ENCODE measurements at regions not wholly inside any gene's neighbourhood (a gene's known extent, or its start where the extent isn't known, plus 50 kb on each side); places are given as distances from the start of the nearest gene placed in this dataset.
"Not testable (repeated sequence)": the region's sequence is repeated elsewhere in the genome, so short reads cannot be mapped to it uniquely, and the experiment has no call there.

DNA sequence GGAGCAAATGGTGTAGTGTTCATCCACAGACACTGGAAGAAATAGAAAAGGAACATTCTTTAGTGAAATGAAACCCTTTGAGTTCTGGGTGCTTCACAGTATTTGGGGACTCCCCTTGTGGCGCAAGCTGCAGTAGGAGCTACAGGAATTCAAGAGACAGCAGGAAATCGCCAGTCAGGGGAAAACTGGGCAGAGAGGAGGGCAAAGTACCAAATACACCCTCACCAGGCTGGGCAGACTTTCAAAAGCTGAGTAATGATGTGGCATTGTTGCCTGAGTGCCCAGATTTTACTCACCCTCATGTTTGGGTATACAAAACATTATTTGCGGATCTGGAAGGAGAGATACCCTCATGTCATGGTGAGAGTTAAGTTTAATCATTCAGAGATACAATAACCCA, 97.9 kb downstream of the SOD2 start:
- peak; percentile 64 for DNase-seq (ENCODE audit: low read depth, low spot score)
- peak overlapping the region; percentile 87 for H3K27ac ChIP-seq

DNA sequence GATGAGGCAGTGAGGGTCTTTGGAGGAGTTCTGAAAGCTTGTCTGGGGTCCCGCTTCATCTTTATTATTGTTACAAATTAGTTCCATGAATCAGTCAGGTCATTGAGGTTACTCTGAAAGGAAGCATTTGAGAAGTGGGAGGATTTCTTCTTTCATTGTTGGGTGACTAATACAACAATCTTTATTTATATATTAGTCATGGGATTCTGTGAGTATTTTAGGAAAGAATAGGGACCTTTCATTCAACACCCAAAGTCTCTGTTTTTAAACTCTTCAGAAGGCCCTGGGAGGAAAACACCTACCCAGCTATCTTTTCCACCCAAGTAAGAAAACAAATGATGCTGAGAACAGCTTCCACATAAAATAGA, 98.3 kb downstream of the SOD2 start:
- peak overlapping the region; percentile 87 for H3K27ac ChIP-seq
- peak; percentile 51 for DNase-seq (ENCODE audit: low read depth, low spot score)

DNA sequence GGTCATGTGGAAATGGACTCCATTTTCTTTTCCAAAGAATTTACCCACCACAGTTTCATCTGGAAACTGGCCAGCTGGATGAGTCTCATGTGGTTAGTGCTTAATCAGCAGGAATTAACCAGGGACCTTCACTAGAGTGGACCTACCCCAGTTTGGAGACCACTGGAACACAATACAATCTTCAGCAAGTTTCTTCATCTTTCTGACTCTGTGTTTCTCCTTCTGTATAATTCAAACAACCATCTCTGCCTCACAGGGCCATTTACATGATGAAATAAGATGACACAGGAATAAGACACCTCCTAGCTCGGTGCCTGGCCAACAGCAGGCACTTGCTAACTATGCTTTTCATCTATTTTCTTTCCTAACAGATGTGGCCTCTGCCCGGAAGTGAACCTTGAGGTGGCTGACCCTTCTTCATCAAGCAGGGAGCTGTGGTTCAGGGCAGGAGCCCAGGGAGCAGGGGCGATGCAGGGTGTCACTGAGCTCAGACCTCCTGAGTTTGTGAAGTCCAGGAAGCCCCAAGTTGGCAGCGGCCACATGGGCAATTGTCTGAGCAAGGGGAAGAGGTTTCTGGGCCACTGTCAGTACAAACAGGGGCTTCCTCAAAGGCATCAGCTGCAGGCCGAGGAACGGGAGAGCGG, 98.8 kb downstream of the SOD2 start:
- peak overlapping the region; percentile 87 for H3K27ac ChIP-seq
- no peak for DNase-seq (ENCODE audit: low read depth, low spot score)

DNA sequence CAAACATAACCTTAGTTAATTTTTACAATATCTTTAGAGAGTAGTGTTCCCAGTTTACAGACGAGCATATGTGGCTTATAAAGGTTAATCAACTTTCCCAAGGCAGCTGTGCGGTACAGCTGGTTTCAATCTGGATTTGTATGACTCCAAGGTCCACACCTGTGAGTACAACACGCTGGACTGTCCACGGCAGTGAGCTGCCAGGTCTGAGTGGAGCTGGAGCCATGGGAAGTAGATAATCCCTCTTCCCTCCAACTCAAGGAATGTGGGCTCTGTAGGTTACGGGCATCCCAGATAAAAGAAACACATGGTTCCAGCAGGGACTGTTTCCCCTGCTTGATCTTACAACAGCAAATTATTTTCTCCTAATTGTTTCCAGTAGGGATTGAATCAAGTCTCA, 102.2 kb downstream of the SOD2 start:
- DNase-seq (ENCODE audit: low read depth, low spot score), result no peak

DNA sequence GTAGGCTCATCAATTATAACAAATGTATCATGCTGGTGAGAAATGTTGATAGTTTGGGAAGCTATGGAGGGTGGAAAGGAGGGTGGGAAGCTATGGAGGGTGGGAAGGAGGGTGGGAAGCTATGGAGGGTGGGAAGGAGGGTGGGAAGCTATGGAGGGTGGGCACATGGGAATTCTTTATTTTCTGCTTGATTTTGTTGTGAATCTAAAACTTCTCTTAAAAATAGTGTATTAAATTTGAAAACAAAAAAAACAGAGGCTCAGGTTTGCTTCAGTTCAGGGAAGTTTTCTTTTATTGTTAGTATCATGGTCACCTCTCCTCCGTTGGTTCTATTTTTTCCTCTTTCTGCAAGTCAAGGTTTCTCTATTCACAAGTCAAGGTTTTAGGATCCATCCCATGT, 106.4 kb downstream of the SOD2 start:
- no peak overlapping the region for H3K27ac ChIP-seq
- no peak for DNase-seq (ENCODE audit: low read depth, low spot score)

More for the DNA sequence above, 102.2 kb downstream of the SOD2 start:
- no peak overlapping the region for H3K27ac ChIP-seq

DNA sequence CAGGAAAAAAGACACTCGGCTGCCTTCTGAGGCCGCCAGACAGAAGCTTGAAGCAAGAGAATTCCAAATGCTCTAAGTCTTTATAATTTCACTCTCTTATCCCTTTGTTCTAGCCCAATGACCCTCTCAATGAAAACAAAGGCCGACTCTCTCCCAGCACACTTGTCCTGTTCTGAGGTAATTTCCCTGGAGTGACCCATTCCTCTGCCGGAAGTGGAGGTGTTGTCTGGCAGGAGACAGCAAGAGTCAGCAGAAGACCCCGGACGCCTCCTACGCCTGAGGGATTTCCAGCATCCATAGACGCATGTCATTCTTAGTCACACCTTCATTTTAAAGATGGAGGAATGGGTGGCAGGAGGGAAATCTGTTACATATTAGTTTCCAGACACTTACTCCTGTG, 110.3 kb downstream of the SOD2 start:
- H3K27ac ChIP-seq, result no peak overlapping the region
- no peak for DNase-seq (ENCODE audit: low read depth, low spot score)

DNA sequence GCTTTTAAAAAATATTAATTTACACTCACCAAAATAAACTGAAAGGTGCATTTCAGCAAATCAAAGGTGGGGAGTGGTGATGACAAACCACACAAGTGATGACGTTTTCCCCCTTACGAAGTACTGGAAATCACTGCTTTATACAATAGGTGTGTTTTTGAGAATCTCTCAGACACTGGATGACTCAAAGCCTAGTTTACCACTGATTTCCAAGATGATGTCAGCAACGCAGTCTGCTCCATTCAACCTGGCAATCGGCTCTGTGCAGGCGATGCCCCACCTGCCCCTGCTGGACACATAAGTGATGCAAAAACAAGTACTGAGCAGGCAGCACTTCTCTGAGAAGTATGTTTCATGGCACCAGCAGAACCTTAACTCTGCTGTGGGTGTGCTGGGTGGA, 114.4 kb downstream of the SOD2 start:
- H3K27ac ChIP-seq, result peak overlapping the region; percentile 56
- peak; percentile 41 for DNase-seq (ENCODE audit: low read depth, low spot score)

DNA sequence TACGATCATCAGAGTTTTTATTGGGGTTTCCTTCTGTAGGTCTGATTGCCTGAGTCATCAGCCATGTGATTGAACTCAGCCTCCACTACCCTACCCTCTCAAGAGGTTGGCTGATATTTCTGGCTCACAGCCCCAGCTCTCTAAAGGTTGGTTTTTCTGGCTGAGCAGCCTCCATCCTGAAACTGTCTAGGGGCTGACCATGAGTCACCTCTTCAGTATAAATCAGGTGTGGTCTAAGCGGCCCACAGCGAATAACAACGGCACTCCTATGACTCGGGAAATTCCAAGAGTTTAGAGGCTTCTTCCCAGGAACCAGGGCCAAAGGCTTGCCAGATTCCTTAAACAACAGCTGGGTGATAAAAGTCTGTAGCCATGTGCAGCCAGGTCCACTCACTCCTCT, 115.5 kb downstream of the SOD2 start:
- H3K27ac ChIP-seq, result peak overlapping the region; percentile 56
- peak; percentile 91 for DNase-seq (ENCODE audit: low read depth, low spot score)

DNA sequence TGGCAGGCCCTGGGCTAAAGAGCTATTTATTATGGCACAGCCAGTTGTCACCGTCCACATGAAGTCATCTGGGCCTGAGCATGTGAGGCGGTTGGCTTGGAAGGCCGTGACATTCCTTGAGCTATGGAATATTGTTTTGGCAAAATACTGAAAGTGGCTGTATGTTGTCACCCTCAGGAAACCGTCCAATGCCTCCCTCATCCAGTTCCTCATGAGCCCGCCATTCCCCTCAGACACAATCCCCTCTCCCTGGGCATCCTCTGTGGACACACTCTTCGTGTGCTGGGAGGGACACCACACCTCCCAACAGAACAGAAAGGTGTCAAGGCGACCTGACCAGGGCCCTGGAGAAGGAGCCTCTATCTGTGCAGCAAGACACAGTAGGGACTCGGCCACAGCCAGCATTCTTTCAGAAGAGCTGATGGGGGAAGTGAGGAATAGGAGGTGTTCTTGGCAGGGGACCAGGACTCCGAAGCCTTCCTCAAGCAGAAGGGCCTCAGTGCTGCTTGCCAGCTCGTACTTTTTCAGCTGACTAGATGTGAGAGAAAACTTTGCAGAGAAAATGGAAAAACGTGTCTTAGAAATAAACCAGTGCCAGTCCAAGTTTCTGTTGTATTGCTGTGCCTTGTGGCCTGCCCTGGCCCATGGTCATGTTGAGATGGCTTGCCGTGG, 120.5 kb downstream of the SOD2 start:
- H3K27ac ChIP-seq, result no peak overlapping the region
- DNase-seq (ENCODE audit: low read depth, low spot score), result no peak

DNA sequence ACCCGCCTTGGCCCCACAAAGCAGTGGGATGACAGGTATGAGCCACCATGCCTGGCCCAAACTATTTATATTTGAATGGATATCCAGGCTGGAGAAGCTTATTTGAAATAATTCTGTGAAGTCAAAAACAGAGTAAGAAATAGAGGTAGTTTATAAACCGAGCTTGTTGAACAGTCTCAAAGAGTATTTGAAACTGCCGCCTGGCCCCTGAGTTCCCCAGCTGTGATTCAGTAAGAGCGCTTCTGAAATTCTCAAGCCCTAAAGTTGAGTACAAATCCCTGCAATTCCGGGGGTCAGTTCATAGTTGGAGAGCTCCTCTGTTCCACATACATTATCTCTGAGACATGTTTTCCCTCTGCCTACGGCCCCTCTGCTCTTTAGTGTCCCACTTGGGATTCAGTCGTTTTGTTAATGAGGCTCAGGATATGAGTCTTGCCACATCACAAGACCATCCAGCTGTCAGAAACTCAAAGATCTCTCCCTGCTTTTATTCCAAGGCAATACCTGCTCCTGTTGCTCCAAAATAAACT, 127.8 kb downstream of the SOD2 start:
- no peak for DNase-seq (ENCODE audit: low read depth, low spot score)
- H3K27ac ChIP-seq, result no peak overlapping the region

DNA sequence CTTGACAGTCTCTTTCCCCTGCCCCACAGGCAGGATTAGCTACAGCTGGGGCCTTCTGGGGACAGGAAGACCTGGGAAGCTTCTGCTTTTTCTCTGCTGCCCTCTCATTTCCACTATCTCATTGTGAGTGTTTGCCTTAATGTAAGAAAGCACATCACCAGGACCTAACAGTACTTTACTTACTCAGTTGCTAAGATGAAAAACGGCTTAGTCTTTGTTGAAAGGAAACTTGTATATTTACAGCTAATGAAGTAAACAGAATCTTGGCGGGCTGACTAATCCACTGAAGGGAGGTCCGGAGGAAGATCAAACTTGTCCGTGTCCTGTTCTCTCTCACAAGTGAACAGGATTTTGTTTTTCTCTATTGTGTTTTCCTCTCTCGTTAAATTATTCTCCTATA, 128.6 kb downstream of the SOD2 start:
- no peak overlapping the region for H3K27ac ChIP-seq
- DNase-seq (ENCODE audit: low read depth, low spot score), result no peak

DNA sequence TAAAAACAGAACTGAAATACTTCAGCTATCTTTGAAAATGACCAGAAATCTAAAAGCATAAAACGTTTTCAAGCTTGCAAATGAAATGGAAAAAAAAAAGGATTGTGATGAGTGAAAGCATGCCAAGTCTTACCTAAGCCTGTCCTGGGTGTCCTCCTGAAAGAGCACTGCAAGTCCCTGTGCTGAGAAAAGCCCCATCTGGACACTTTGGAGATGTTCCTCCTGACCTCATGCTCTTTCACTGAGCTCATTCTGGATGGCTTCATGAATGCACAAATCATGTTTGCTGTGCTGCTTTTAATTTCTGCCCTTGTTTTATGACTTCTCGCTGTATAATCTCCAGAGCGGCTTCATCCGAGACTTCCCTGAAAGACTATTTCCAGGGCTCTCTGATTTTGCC, 136.0 kb downstream of the SOD2 start:
- H3K27ac ChIP-seq, result no peak overlapping the region
- no peak for DNase-seq (ENCODE audit: low read depth, low spot score)

DNA sequence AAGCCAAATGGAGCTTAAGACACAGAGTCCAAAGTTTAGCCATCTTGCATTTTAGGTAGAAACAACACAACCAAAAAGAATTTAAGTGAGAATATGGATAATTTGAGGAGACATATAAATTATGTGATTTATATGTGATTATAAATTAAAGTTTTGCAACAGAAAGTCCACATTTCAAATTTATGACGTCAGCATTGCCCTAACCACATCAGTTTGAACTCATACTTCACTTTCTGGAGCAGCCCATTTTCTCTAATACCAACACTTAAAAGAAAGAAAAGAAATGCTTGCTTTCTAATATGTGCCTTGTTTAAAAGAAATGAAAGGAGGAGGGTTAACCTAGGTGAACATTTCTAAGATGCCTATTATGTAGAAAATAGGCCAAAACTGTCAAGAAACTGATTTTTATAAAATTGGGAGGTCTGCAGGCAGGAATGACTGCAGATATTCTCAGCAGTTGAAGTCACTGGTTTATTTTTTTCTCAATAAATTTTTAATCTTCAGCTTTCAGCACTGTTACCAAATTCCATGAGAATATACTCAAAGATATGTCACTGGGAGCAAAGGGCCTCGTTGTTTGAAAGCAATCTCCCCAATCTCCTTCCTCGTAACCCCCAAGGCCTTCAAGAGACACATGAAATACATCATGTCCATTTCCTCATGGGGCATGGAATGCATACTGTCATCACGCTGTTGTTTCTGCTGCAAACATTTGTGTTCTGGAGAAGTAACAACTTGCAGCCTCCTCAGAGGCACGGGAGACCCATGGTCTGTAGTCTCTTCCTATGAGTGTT, 137.8 kb downstream of the SOD2 start:
- DNase-seq (ENCODE audit: low read depth, low spot score), result no peak
- no peak overlapping the region for H3K27ac ChIP-seq

DNA sequence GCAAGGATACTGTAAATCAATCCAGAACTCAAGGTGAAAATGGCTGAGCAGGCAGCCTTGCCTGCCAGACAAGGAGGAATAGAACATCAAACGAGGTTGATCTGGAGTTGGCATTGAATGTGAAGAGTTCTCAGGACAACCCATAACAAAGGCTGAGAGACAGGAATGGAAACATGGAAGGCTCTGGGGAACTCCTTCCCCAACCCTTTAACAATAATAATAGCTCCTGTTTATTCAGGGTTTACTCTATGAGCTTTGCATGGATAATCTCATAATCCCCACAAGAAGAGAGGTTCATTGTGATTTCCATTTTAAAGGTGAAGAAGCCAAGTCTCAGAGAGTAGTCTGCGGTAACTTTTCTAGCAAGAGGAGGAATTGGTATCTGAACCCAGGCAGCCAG, 151.7 kb downstream of the SOD2 start:
- no peak overlapping the region for H3K27ac ChIP-seq
- DNase-seq (ENCODE audit: low read depth, low spot score), result no peak

DNA sequence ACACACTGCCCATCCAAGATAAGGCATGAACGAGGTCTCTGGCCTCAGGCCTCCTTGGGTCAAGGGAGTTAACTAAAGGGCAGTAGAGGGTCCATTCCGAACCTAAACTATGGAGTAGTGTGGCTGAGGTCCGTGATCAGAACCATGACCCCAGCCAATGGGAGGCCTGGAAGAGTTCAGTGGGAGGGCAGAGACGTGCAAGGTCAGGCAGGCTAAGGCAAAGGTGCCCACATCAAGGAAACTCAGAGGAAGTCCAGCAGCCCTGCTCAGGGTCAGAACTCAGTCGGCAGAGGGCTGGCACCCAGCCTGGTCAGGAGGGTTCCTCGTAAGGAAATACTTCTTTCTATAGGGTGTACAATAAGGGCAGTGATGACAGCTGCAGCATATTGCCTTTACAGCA, 152.2 kb downstream of the SOD2 start:
- no peak overlapping the region for H3K27ac ChIP-seq
- no peak for DNase-seq (ENCODE audit: low read depth, low spot score)

DNA sequence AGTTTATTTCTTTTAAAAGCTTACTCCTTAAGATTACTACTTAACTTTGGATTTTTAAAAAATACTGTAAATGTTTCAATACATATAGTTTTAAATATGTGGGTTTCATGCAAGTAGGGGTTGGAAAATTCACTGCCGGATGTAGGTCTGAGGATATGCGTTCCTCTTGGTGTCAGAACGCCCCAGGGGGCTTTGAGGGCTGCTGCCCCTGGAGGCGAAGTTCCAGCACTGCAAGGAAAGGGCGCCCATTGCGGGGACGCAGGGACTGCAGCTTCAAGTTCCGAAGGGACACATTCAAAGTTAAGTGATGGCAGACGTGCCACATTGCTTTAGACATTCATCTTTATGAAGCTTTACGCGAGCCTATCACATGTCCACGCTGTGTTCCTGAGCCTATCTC, 152.9 kb downstream of the SOD2 start:
- DNase-seq (ENCODE audit: low read depth, low spot score), result no peak

DNA sequence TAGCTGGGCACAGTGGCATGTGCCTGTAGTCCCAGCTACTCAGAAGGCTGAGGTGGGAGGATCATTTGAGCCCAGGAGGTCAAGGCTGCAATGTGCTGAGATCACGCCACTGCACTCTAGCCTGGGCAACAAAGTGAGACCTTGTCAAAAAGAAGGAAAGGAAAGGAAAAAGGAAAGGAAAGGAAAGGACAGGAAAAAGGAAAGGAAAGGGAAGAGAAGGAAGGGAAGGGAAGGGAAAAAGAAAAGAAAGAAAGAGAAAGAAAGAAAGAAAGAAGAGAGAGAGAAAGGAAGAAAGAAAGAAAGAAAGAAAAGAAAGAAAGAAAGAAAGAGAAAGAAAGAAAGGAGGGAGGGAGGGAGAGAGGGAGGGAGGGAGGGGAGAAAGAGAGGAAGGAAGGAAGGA, 155.0 kb downstream of the SOD2 start:
- DNase-seq (ENCODE audit: low read depth, low spot score); H3K27ac ChIP-seq: not testable (repeated sequence)

More for the DNA sequence above, 152.9 kb downstream of the SOD2 start:
- H3K27ac ChIP-seq, result no peak overlapping the region

DNA sequence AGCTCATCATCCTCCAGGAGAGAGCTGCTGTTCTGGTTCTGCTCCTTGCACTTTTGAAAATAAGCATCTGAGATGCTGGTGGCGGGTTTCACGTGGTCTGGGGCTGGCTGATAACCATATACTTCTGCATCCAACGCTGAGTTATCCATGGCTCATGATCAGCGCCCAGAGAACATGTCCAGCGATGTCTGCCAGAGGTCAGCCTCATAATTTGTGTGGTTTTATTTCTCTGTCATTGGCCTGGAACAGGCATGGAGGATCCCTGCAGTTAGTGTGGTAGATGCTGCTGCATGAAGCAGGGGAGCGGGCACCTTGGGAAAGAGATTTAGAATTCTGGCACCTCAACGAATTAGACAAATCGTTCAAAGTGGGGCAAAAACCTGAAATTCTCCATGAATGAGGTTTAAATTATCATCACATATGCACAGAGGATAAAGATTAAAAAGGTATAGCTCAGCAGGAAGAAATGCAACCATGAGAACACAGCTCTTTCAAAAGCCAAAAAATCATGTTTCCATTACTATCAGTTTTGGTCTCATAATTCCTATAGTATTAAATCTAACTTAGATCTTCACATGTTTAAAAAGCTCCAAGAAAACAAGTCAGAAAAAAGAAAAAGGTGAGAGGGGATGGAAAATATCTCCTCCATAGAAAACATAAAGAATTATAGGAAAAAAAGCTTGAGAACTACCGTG, 157.2 kb downstream of the SOD2 start:
- DNase-seq (ENCODE audit: low read depth, low spot score), result no peak
- no peak overlapping the region for H3K27ac ChIP-seq

DNA sequence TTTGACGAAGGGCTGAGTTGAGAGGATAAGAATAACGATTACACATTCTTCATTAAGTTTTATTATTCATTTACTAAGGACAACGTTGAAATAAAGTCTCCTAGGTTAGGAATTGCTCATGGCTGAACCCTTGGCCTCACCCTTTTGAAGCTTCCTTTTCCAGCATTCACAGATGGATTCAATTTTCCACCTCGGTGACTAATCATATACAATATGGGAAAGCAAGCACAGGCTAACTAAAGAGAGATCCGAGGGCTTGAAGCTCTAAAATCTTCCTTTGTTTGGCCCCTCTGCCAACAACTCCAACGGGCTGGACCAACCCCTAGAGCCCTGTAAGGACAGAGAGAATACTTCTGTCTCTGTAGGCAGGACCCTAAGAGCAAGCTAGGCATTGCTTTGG, 159.5 kb downstream of the SOD2 start:
- no peak overlapping the region for H3K27ac ChIP-seq
- no peak for DNase-seq (ENCODE audit: low read depth, low spot score)

DNA sequence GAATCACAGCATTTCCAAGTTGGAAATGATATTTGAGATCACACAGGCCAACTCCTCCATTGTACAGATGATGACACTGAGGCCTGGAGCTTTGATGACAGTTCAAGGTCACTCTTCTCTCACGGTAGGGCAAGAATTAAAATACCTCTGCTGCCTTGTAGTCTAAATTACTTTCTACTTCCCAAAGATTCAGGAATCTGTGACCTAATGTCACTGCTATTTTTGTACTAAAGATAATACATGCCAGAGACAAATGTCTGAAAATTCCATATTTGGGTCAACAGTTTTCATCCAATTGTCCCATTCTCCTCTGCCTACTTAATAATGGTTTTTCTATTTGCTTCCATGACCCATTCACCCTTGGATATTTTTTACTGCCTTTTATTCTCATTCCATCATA, 160.0 kb downstream of the SOD2 start:
- DNase-seq (ENCODE audit: low read depth, low spot score), result no peak
- H3K27ac ChIP-seq, result no peak overlapping the region

DNA sequence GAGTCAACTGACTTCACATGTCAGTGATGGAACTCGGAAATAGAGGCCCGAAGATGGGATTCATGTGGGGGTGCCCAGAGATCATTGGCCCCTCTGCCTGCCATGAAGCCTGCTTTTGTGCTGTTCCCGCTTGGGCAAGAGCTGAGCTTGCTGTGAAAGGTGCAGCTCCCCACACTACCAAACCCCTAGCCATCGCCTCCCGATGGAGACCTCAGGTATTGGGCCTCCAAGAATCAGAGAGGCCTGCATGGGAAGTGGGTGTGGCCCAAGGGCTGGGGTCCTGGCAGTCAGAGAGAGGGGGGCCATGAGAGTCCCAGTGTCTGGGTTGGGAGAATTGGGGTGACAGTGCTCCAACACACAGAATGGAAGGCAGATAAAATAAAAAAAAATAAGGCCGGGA, 160.9 kb downstream of the SOD2 start:
- no peak for DNase-seq (ENCODE audit: low read depth, low spot score)
- no peak overlapping the region for H3K27ac ChIP-seq
